NCI-H748 treated with DMSO at 0.1 percent for 48 hours (cell line): ENCODE measurements at regions not wholly inside any gene's neighbourhood (a gene's known extent, or its start where the extent isn't known, plus 50 kb on each side); places are given as distances from the start of the nearest gene placed in this dataset.

ENCODE experiments used
- DNase-seq: peaks from one replicate; lab custom pipeline; 2025; lab: John Stamatoyannopoulos, UW

- DNase-seq, result no peak
Measured at GRCh38 chr11:23673366-23673765, 813.1 kb upstream of the CCDC179 start.

- DNase-seq, result no peak
Measured at GRCh38 chr11:23674866-23675265, 814.6 kb upstream of the CCDC179 start.

GRCh38 chr11:23679041-23679440 lies 817.8 kb upstream of the LUZP2 start:
- no peak for DNase-seq

- no peak for DNase-seq
Measured at GRCh38 chr11:23679981-23680380, 816.9 kb upstream of the LUZP2 start.

- DNase-seq, result no peak
Measured at GRCh38 chr11:23680488-23681230, 816.2 kb upstream of the LUZP2 start.

GRCh38 chr11:23684701-23685100 lies 812.2 kb upstream of the LUZP2 start:
- no peak for DNase-seq

- no peak for DNase-seq
Measured at GRCh38 chr11:23687991-23688390, 808.9 kb upstream of the LUZP2 start.

GRCh38 chr11:23688411-23688810 lies 808.4 kb upstream of the LUZP2 start:
- DNase-seq, result no peak

- DNase-seq, result no peak
Measured at GRCh38 chr11:23688835-23689234, 808.0 kb upstream of the LUZP2 start.

- DNase-seq, result no peak
Measured at GRCh38 chr11:23696688-23697415, 800.0 kb upstream of the LUZP2 start.

GRCh38 chr11:23704183-23704582 lies 792.7 kb upstream of the LUZP2 start:
- DNase-seq, result no peak

GRCh38 chr11:23711981-23712380 lies 784.9 kb upstream of the LUZP2 start:
- no peak for DNase-seq

- DNase-seq, result no peak
Measured at GRCh38 chr11:23719016-23719415, 777.8 kb upstream of the LUZP2 start.

GRCh38 chr11:23723861-23724260 lies 773.0 kb upstream of the LUZP2 start:
- no peak for DNase-seq

- no peak for DNase-seq
Measured at GRCh38 chr11:23725752-23726151, 771.1 kb upstream of the LUZP2 start.

GRCh38 chr11:23727387-23727786 lies 769.5 kb upstream of the LUZP2 start:
- DNase-seq, result no peak

GRCh38 chr11:23727794-23728193 lies 769.1 kb upstream of the LUZP2 start:
- no peak for DNase-seq

GRCh38 chr11:23729088-23729487 lies 767.8 kb upstream of the LUZP2 start:
- no peak for DNase-seq

GRCh38 chr11:23730307-23730998 lies 766.4 kb upstream of the LUZP2 start:
- peak; percentile 37 for DNase-seq

- no peak for DNase-seq
Measured at GRCh38 chr11:23732026-23732425, 764.8 kb upstream of the LUZP2 start.

GRCh38 chr11:23746896-23747295 lies 750.0 kb upstream of the LUZP2 start:
- DNase-seq, result no peak

- no peak for DNase-seq
Measured at GRCh38 chr11:23749762-23750430, 747.0 kb upstream of the LUZP2 start.
